Activated CD8-positive, alpha-beta T cell treated with anti-CD3 and anti-CD28 coated beads, Interleukin-2, amount 10 ng/mL, durations not matched to agents 7 days and 5 days (primary cell): ENCODE measurements at regions not wholly inside any gene's neighbourhood (a gene's known extent, or its start where the extent isn't known, plus 50 kb on each side); places are given as distances from the start of the nearest gene placed in this dataset.
A peak's percentile ranks its signal among the peaks of the same experiment; 100 is the strongest.

Experiments used
- ATAC-seq: fragments of 150-1000 bp; cut with Tn5 transposase; one replicate; pipeline ENCODE4 v1.10.0; 2021; ENCODE audit warnings: moderate library complexity
- CTCF ChIA-PET: fragments of 350-600 bp; sonication (Branson Sonifier 250); formaldehyde crosslinking; loops from one replicate; lab custom pipeline; 2021; ENCODE audit warnings: antibody characterized with exemption; lab: Charles Lee
- POLR2A ChIA-PET: fragments of 350-600 bp; sonication (Branson Sonifier 250); formaldehyde crosslinking; loops from one replicate; lab custom pipeline; 2021; ENCODE audit warnings: antibody characterized with exemption; lab: Charles Lee
- DNase-seq: peaks from one replicate; pipeline ENCODE4 v3.0.0-alpha.2; 2020
- H3K27ac Mint-ChIP-seq: one replicate; pipeline ENCODE4 v1.8.0; 2021; ENCODE audit warnings: mild to moderate bottlenecking, mixed read lengths
- H3K27me3 Mint-ChIP-seq: one replicate; pipeline ENCODE4 v1.8.0; 2021; ENCODE audit warnings: low read depth, mixed read lengths
- H3K36me3 Mint-ChIP-seq: one replicate; pipeline ENCODE4 v1.8.0; 2021; ENCODE audit warnings: low read depth, mixed read lengths
- H3K4me1 Mint-ChIP-seq: one replicate; pipeline ENCODE4 v1.8.0; 2021; ENCODE audit warnings: low read depth, mixed read lengths
- H3K4me3 Mint-ChIP-seq: one replicate; pipeline ENCODE4 v1.8.0; 2021; ENCODE audit warnings: mild to moderate bottlenecking, mixed read lengths
- H3K9me3 Mint-ChIP-seq: one replicate; pipeline ENCODE4 v1.8.0; 2022; ENCODE audit warnings: mixed read lengths; ENCODE audit not compliant: insufficient read depth

GRCh38 chr1:198919667-198920398 is 281.0 kb downstream of the PTPRC start:
- Mint-ChIP-seq H3K9me3 (peaks cover 7% of the 10 kb centered on the region), H3K27ac (peak overlapping the region; percentile 79), H3K4me3 (peak overlapping the region; percentile 60), H3K4me1 (peaks cover 81% of the 10 kb centered on the region), H3K27me3 (no peaks in the 10 kb centered on the region), H3K36me3 (peaks cover 79% of the 10 kb centered on the region)
- ATAC-seq = peak; percentile 71
- no peak for DNase-seq
- ChIA-PET POLR2A (interaction anchor here (0.7 to 3.0 kb wide), 3 partner anchors 16 to 44 kb away, joined by 3 to 24 read pairs (median 5); no protein-coding TSS in a partner anchor), CTCF (interaction anchor here (0.6 to 1.4 kb wide), 7 partner anchors 13 to 1569 kb away, joined by 3 to 12 read pairs (median 3); no protein-coding TSS in a partner anchor)

- DNase-seq (no peak), ATAC-seq (no peak)
- peaks cover 7% of the 10 kb centered on the region for H3K9me3 Mint-ChIP-seq
- ChIA-PET CTCF (interaction anchor here (1.2 to 1.7 kb wide), 4 partner anchors 10 to 320 kb away, joined by 3 to 5 read pairs (median 5); no protein-coding TSS in a partner anchor), POLR2A (interaction anchor here (1.0 to 1.3 kb wide), 3 partner anchors 9 to 14 kb away, joined by 3 to 7 read pairs (median 3); no protein-coding TSS in a partner anchor)
- H3K36me3 Mint-ChIP-seq = peaks cover 71% of the 10 kb centered on the region
- H3K27ac Mint-ChIP-seq = peak overlapping the region; percentile 45
- H3K4me1 Mint-ChIP-seq = peaks cover 74% of the 10 kb centered on the region
- H3K4me3 Mint-ChIP-seq = peak overlapping the region; percentile 42
- H3K27me3 Mint-ChIP-seq = no peaks in the 10 kb centered on the region
Measured at GRCh38 chr1:198922638-198923430, 284.0 kb downstream of the PTPRC start.

GRCh38 chr1:198923993-198924392 is 285.2 kb downstream of the PTPRC start:
- no peak overlapping the region for H3K4me3 Mint-ChIP-seq
- H3K9me3 Mint-ChIP-seq = peaks cover 7% of the 10 kb centered on the region
- peaks cover 59% of the 10 kb centered on the region for H3K36me3 Mint-ChIP-seq
- H3K27me3 Mint-ChIP-seq = no peaks in the 10 kb centered on the region
- DNase-seq (no peak), ATAC-seq (no peak)
- no peak overlapping the region for H3K27ac Mint-ChIP-seq
- H3K4me1 Mint-ChIP-seq = peaks cover 65% of the 10 kb centered on the region
- CTCF ChIA-PET = interaction anchor here (1.7 kb wide), 1 partner anchor 8 kb away, joined by 5 read pairs; no protein-coding TSS in a partner anchor
- POLR2A ChIA-PET = interaction anchor here (0.7 kb wide), 1 partner anchor 13 kb away, joined by 3 read pairs; no protein-coding TSS in a partner anchor

- H3K27me3 Mint-ChIP-seq = no peaks in the 10 kb centered on the region
- H3K27ac Mint-ChIP-seq = no peak overlapping the region
- H3K4me3 Mint-ChIP-seq = no peak overlapping the region
- H3K36me3 Mint-ChIP-seq = peaks cover 54% of the 10 kb centered on the region
- POLR2A ChIA-PET = interaction anchor here (0.8 kb wide), 1 partner anchor 11 kb away, joined by 4 read pairs; no protein-coding TSS in a partner anchor
- H3K4me1 Mint-ChIP-seq = peaks cover 62% of the 10 kb centered on the region
- CTCF ChIA-PET = interaction anchor here (0.6 to 1.4 kb wide), 4 partner anchors 11 to 317 kb away, joined by 3 read pairs; no protein-coding TSS in a partner anchor
- DNase-seq (no peak), ATAC-seq (no peak)
- peaks cover 7% of the 10 kb centered on the region for H3K9me3 Mint-ChIP-seq
Measured at GRCh38 chr1:198925567-198925966, 286.7 kb downstream of the PTPRC start.

- CTCF ChIA-PET = no interaction called here
- ATAC-seq = no peak
- H3K4me3 Mint-ChIP-seq = peak overlapping the region; percentile 25
Measured at GRCh38 chr1:198927129-198927528, 288.3 kb downstream of the PTPRC start.

GRCh38 chr1:198929111-198929604 is 290.3 kb downstream of the PTPRC start:
- ATAC-seq = no peak

More at GRCh38 chr1:198927129-198927528, 288.3 kb downstream of the PTPRC start:
- DNase-seq = no peak
- H3K36me3 Mint-ChIP-seq = peaks cover 46% of the 10 kb centered on the region
- no peak overlapping the region for H3K27ac Mint-ChIP-seq
- POLR2A ChIA-PET = interaction anchor here (1.8 kb wide), 1 partner anchor 10 kb away, joined by 9 read pairs; no protein-coding TSS in a partner anchor
- H3K4me1 Mint-ChIP-seq = peaks cover 55% of the 10 kb centered on the region
- no peaks in the 10 kb centered on the region for H3K27me3 Mint-ChIP-seq
- peaks cover 7% of the 10 kb centered on the region for H3K9me3 Mint-ChIP-seq

GRCh38 chr1:198929961-198930599 is 291.2 kb downstream of the PTPRC start:
- H3K9me3 Mint-ChIP-seq = no peaks in the 10 kb centered on the region
- DNase-seq (no peak), ATAC-seq (peak; percentile 68)
- H3K27ac Mint-ChIP-seq = peak overlapping the region; percentile 86
- peaks cover 43% of the 10 kb centered on the region for H3K4me1 Mint-ChIP-seq
- no peaks in the 10 kb centered on the region for H3K27me3 Mint-ChIP-seq
- POLR2A ChIA-PET = interaction anchor here (1.1 kb wide), 1 partner anchor 29 kb away, joined by 3 read pairs; no protein-coding TSS in a partner anchor
- peak overlapping the region; percentile 80 for H3K4me3 Mint-ChIP-seq
- H3K36me3 Mint-ChIP-seq = peaks cover 41% of the 10 kb centered on the region
- CTCF ChIA-PET = interaction anchor here (1.2 to 2.3 kb wide), 3 partner anchors 79 to 183 kb away, joined by 3 to 8 read pairs (median 5); no protein-coding TSS in a partner anchor

More at GRCh38 chr1:198929111-198929604, 290.3 kb downstream of the PTPRC start:
- ChIA-PET CTCF (interaction anchor here (1.2 to 2.3 kb wide), 4 partner anchors 8 to 184 kb away, joined by 3 to 8 read pairs (median 6); no protein-coding TSS in a partner anchor), POLR2A (interaction anchor here (1.1 to 1.8 kb wide), 2 partner anchors 8 to 30 kb away, joined by 3 to 9 read pairs; no protein-coding TSS in a partner anchor)
- Mint-ChIP-seq H3K36me3 (peaks cover 47% of the 10 kb centered on the region), H3K4me3 (peak overlapping the region; percentile 55), H3K27ac (no peak overlapping the region), H3K9me3 (no peaks in the 10 kb centered on the region), H3K27me3 (no peaks in the 10 kb centered on the region), H3K4me1 (peaks cover 50% of the 10 kb centered on the region)
- no peak for DNase-seq

- Mint-ChIP-seq H3K27me3 (no peaks in the 10 kb centered on the region), H3K27ac (peak overlapping the region; percentile 82), H3K4me3 (no peak overlapping the region), H3K4me1 (peaks cover 30% of the 10 kb centered on the region), H3K36me3 (peaks cover 30% of the 10 kb centered on the region), H3K9me3 (no peaks in the 10 kb centered on the region)
- ChIA-PET POLR2A (interaction anchor here (1.0 to 1.8 kb wide), 2 partner anchors 10 to 311 kb away, joined by 3 to 4 read pairs; no protein-coding TSS in a partner anchor), CTCF (interaction anchor here (1.2 to 2.3 kb wide), 5 partner anchors 9 to 181 kb away, joined by 3 to 8 read pairs (median 4); no protein-coding TSS in a partner anchor)
- no peak for ATAC-seq
- no peak for DNase-seq
Measured at GRCh38 chr1:198932351-198932991, 293.6 kb downstream of the PTPRC start.

GRCh38 chr1:198933515-198934222 is 294.8 kb downstream of the PTPRC start:
- Mint-ChIP-seq H3K4me1 (peaks cover 40% of the 10 kb centered on the region), H3K27ac (no peak overlapping the region), H3K9me3 (no peaks in the 10 kb centered on the region), H3K36me3 (peaks cover 29% of the 10 kb centered on the region), H3K27me3 (no peaks in the 10 kb centered on the region), H3K4me3 (no peak overlapping the region)
- POLR2A ChIA-PET = interaction anchor here (1.7 to 4.1 kb wide), 3 partner anchors 106 to 312 kb away, joined by 4 to 45 read pairs (median 4); no protein-coding TSS in a partner anchor
- ATAC-seq (no peak), DNase-seq (no peak)
- CTCF ChIA-PET = interaction anchor here (1.1 to 2.3 kb wide), 6 partner anchors 14 to 309 kb away, joined by 3 to 8 read pairs (median 3); no protein-coding TSS in a partner anchor
